GM12874 (cell line): ENCODE measurements at regions not wholly inside any gene's neighbourhood (a gene's known extent, or its start where the extent isn't known, plus 50 kb on each side); places are given as distances from the start of the nearest gene placed in this dataset.
A peak's percentile ranks its signal among the peaks of the same experiment; 100 is the strongest.

ENCODE experiments used
- TF ChIP-seq, protein P1 (sequence below): IDR thresholded peaks from 2 replicates; pipeline ENCODE4 v1.5.1; 2011; ENCODE audit warnings: low read depth, mild to moderate bottlenecking, control low read depth, low read length, moderate library complexity; ENCODE audit not compliant: insufficient read depth

DNA sequence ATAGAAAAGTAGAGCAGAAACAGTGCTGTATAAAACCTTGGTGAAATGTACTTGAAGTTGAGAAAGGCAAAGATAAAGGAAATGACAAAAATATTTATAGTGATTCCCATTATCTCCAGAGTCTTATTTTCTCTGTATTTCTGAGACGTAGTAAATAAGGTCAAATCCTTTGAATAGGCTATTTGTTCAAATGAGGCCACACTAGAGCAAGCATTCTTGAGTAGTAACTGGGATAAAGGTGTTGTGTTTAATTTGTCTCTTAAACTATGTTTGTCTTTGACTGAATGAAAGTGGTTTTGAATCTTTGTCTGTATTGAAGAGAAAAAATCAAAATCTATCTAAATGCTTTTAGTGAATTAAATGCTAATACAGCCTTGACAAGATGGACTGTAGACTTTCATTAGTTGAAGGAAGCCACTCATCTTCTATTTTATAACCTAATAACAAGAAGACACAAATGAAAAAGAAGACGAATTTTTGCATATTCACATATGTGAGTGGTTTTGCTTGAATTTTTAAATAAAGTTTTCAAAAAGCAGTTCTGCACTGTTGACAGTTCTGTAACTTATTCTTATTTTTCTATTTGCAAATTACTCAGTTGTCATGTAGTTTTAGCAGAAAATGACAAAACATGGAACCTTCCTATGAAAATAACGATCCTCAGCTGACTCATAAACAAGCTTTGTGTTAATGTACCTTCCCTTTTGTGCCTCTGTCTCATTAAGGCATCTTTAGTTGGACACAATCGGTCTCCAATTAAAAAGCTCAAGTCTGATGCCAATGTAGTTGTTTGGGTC, 94.8 kb upstream of the PCDH18 start:
- TF ChIP-seq, protein P1, sequence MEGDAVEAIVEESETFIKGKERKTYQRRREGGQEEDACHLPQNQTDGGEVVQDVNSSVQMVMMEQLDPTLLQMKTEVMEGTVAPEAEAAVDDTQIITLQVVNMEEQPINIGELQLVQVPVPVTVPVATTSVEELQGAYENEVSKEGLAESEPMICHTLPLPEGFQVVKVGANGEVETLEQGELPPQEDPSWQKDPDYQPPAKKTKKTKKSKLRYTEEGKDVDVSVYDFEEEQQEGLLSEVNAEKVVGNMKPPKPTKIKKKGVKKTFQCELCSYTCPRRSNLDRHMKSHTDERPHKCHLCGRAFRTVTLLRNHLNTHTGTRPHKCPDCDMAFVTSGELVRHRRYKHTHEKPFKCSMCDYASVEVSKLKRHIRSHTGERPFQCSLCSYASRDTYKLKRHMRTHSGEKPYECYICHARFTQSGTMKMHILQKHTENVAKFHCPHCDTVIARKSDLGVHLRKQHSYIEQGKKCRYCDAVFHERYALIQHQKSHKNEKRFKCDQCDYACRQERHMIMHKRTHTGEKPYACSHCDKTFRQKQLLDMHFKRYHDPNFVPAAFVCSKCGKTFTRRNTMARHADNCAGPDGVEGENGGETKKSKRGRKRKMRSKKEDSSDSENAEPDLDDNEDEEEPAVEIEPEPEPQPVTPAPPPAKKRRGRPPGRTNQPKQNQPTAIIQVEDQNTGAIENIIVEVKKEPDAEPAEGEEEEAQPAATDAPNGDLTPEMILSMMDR = no peak

DNA sequence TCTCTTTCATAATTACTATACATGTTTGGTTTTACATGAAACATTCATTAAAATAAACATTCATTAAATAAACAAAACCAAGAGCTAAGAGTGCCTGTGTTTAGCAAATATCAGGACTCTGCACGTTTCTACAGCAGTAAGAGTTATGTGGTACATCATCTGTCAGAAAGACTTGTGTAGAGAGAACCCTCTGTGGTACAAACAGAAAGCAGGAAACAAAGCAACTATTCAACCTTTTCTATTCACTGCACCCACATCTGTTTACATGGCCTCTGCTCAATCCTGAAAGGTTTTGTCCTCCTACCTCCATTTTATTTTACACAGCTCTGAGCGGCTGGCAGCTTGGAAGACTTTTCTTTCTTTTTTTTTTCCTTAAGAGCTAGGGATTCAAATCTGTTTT, 90.7 kb upstream of the PCDH18 start:
- TF ChIP-seq, protein P1 = no peak

DNA sequence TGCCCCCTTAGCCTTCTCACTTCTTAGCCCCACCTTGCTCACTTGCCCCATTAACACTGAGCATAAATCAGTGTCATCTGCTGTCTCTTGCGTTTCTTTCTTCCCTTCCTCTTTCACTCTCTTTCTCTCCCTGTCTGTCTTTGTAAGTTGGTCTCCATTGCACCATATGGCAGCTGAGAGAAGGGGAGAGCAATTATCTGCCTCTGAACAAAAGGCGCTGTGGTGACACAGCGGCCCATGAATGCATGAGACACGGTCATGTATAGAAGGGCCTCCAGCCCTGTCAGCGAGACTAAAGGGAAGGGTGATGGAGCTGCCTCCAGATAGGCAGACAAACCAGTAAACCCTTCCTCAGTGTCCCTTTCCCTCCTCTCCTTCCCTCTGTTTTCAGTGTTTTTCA, 88.8 kb upstream of the PCDH18 start:
- TF ChIP-seq, protein P1 = no peak

DNA sequence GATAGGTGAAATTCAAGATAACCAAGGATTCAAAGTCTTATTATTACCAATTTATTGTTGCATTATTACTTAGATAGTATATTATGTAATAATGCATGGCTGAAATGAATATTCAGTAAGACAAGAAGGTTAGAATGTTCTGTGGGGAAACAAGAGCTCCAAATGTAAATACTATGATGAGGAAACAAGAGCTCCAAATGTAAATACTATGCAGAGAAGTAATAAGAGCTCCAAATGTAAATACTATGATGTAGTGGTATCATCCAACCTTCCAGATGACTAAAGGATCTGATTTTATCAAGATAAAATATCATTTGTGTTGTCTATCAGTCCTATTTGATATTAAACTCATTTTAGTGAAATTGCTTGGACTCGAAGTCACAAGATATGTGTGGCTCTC, 82.2 kb upstream of the PCDH18 start:
- TF ChIP-seq, protein P1 = no peak

DNA sequence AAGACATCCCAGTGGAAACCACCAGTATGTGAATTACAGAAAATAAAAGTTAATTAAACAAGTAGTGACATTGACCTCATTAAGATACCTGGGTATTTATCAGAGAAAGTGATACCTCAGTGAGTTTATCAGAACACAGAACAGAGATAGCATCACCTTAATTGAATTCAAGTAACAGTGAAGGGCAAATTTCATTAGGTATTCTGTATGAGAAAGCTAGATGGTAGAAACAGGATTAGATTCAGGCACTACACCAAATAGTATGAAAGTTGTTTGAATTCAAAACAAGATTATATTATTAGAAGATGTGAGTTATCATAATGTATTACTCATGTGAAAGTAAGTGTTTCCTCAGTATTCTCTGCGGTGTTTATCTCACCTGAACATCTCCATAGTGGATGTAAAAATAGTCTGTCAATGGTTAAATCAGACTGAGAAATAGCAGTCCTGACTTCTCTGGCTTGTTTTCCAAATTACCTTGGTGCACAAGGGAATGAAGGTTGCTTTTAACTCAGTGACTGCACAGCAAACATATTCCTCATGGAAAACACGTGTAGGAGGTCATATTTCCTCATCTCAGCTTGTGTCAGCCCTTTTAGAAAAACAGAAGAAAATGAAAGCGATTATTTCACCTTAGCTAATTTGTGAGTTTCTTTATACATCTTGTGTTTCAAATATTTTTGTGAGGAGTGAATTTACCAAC, 79.9 kb upstream of the PCDH18 start:
- TF ChIP-seq, protein P1 = no peak

DNA sequence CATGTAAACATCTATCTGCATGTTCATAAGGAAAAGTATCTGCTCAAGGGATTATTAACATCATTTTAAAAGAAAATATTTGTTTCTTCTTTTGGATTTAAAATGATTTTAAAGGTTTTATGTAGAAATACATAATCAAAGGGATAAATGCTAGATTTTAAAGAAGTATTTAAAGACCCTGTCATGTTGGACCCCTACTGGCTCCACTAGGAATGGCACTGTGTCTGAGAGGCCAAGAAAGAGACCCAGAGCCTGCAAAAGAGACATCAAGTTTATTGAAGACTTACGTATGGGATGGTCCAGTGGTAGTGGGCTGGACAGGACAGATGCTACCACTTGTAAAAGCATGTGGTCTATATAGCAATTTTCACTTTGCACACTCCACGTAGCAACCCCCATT, 78.7 kb upstream of the PCDH18 start:
- TF ChIP-seq, protein P1 = peak; percentile 23; the same call in 1 of the 2 replicates

DNA sequence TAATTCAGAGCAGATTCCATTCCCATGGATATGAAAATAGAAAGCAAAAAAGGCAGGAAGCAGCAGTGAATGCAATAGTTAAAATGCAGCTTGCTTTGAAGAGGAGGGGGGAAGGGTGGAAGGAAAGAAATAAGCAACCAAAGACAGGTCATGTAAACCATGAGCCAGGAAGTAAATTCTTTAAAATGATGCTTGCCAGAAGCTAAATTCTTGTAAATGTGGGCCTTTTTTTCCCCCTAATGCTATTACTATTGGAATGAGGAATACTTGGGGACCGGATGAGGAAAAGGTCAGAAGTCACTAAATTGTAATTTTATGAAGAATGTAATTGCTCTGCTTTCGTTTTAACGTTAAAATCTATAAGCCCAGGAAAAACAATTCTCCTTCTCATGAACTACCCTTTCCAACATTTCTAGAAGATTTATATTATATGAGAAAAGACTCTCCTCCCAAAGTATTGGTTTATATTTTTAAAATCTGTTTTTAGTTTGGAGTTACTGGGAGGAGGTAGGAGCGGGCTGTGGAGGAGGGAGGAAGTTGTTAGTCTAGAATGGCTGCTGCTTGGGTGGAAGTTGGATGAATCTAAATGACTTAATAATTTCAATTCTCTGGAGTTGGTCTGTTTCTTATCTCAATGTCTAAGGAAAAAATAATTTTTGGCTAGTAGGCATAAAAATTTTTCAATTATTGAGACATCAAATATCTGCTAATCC, 77.6 kb upstream of the PCDH18 start:
- TF ChIP-seq, protein P1 = no peak
